ENCODE measurements at regions not wholly inside any gene's neighbourhood (a gene's known extent, or its start where the extent isn't known, plus 50 kb on each side); places are given as distances from the start of the nearest gene placed in this dataset.

- DNase-seq = no peak
Measured at GRCh38 chr3:99430348-99431134, 207.9 kb upstream of the COL8A1 start.

DNA sequence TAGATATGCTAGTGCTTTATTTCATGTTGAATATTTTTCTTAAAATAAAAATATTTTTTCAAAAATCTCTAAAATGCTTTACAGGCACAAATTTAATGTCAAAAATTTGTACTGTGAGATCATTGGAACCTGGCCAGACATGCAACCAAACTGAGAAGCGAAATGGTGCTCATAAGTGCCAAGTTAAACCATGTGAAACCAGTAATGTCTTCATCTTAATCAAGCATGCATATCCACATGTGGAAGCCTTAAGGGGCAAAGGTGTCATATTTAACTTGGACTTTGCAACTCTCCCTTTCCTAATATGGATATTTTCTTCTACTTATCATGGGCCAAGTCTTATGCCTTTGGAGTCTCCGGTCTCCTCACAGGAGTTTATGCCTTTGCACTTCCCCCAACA is 208.9 kb upstream of the COL8A1 start:
- no peak for DNase-seq

DNA sequence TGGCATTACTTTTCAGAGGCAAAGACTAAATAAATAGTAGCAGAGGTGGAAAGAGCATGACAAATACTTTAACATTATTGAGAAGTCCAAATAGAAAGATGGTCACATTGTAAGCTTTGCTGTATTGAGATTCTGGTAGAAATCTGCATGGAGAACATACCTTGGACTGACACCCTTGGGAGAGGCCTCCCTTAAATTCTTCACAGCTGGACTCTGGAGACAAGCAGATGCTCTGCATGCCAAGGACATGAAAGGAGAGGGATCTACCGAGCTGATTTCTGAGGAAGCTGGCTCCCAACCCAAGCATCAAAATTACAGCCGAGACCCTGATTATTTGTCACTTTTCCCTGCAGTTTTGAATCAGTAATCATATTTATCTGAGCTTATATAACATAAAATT is 212.5 kb upstream of the COL8A1 start:
- DNase-seq = no peak

DNA sequence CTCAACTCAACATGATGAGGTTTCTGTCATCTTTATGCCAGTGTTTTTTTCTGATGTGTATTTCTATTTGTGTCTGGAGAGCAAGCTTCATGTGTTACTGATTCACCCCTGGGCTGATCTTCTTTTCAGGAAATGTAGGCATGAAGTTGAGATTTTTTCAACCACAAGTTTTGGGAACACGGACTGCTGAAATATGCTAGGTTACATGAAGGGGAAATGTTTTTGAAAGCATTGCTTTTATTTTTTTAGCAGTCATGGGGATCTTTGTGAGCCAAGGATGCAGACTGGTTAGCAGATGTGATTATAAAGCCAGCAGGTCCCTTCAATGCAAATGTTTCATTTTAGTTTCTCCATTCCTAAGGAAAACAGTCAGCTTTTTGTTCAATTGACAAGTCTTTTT is 219.3 kb upstream of the COL8A1 start:
- no peak for DNase-seq

DNA sequence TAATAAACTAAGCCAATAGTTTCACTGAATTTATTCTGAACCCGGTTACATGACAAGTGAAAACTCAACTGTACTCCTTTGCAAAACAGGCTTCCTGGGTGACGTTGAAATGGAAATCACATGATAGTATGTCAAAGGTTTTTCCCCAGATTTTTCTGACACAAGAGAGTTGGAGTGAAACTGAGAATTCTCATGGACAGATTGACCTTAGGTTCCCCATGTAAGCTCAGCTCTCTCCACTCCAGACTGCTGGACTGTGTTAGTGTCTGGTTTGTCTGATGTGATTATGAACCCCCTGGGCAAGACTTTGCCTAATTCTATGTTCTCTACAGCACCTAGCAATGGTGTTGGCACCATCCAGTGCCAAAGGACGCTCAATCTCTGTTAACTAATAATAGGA is 219.7 kb upstream of the COL8A1 start:
- DNase-seq = no peak

- no peak for DNase-seq
Measured at GRCh38 chr3:99418209-99418635, 220.2 kb upstream of the COL8A1 start.

DNA sequence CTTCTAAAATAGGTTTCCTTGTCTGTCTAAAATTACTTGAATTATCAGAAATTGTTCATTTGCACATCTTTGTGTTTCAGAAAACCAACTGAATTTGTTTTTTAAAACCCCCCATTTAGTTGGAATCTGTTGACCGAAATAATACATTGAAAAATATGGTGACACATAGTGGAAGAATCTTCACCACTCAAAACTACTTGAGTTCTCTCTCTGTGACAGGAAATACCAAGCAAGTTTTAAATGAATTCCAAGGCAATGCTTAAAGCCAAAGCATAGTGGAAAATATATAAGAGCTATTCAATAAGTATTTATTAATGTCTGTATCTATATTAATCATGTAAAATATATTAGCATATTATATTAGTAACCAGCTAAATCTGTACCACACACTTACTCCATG is 224.9 kb upstream of the COL8A1 start:
- DNase-seq = no peak

DNA sequence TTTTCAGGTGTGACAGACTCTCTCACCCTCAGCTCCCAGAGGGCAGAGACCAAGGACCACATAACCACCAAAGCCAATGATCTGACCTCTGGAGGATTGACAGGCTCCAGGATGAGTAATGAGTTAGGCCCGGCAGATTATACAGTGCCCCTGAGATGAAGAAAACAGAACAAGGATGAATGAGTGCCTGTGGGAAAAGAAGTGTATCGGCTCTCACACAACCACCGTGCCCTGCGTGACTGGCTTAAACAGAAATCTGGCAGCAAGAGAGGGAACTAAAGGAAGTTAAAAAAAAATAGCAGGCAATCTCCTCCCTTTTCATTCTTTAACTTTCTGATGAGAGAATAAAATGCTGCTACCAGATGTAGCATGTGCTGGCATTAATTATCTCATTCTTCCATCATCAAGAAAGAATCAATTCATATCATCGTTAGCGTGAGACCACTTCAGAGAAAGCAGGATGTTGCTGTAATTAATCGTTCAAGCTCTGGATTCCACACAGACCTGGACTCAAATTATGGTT is 227.5 kb upstream of the COL8A1 start:
- no peak for DNase-seq

DNA sequence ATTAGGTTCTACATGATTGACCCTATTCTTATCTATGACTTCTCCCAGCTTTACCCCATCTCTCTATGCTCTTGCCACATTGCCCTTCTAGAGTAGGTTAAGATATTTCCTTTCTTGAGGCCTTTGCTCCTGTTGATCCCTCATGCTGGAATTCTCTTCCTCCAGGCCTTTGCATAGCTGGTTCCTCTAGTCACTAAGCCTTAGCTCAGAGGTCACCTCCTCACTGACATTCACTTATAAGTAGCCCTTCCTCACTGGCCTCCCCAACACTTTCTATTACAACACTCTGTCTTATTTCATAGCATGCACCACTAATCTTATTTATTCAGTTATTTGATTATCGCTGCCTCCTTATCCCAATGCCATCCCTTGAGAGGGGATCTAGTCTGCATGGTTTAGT is 228.4 kb upstream of the COL8A1 start:
- DNase-seq = no peak

DNA sequence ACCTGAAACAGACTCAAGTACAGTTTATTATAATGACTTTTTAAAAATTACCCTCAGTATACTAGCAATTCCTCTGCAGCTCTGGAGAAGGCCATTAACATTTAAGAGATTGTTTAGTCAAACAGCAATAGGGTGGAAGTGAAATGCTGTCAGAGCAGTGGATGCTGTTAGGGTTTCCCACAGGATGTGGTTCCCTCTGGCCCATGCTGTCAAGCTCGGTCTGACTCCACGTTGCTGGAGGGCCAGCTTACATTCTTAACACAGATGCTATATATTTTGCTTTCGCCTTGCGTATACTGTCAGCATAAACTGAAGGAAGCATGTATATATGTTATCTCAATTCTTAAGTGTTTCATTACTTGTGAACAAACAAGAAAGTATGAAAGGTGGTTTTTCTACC is 231.1 kb upstream of the COL8A1 start:
- DNase-seq = no peak

GRCh38 chr3:99402755-99403154 is 235.6 kb upstream of the COL8A1 start:
- no peak for DNase-seq

- no peak for DNase-seq
Measured at GRCh38 chr3:99400352-99400751, 238.0 kb upstream of the COL8A1 start.

GRCh38 chr3:99396651-99397275 is 241.6 kb upstream of the COL8A1 start:
- no peak for DNase-seq

GRCh38 chr3:99394831-99395778 is 243.3 kb upstream of the COL8A1 start:
- no peak for DNase-seq

- no peak for DNase-seq
Measured at GRCh38 chr3:99393961-99394360, 244.4 kb upstream of the COL8A1 start.

GRCh38 chr3:99388780-99389179 is 249.6 kb upstream of the COL8A1 start:
- no peak for DNase-seq

GRCh38 chr3:99384596-99384995 is 253.8 kb upstream of the COL8A1 start:
- DNase-seq = no peak

DNA sequence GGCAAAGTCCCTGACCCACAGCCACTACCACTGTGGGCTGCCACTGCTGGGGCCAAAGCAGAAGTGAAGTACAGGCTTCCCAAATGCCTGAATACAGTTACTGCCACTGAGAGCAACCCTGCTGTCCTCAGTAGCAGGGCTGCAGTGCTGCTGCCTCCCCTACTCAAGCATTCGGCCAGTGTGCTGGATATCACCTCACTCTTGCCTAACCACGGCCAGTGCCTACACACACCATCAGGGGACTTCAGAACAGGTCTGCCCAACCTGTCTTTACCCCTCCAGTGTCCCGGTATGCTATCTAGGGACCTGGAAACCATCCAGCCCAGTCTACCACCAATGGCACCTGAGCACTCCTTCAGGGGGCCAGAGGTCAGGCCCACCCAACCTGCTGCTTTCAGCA is 261.5 kb upstream of the COL8A1 start:
- no peak for DNase-seq

DNA sequence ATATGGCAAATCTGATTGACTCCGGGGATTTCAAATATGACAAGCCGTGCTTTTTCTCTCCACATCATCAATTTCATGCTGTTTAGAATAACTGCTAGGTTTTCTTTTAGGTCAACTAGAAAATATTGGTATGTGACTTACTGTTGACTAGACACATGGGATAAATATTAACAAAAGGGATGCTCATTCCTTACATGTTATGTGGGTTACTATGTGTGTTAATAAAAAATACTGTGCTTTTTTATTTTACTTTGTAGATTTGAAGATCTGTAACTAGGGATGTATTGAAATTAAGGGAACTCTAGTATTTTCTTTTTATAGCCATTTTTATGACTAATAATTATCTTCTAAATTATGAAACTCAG is 264.6 kb upstream of the COL8A1 start:
- no peak for DNase-seq

- no peak for DNase-seq
Measured at GRCh38 chr3:99373088-99373845, 265.1 kb upstream of the COL8A1 start.

DNA sequence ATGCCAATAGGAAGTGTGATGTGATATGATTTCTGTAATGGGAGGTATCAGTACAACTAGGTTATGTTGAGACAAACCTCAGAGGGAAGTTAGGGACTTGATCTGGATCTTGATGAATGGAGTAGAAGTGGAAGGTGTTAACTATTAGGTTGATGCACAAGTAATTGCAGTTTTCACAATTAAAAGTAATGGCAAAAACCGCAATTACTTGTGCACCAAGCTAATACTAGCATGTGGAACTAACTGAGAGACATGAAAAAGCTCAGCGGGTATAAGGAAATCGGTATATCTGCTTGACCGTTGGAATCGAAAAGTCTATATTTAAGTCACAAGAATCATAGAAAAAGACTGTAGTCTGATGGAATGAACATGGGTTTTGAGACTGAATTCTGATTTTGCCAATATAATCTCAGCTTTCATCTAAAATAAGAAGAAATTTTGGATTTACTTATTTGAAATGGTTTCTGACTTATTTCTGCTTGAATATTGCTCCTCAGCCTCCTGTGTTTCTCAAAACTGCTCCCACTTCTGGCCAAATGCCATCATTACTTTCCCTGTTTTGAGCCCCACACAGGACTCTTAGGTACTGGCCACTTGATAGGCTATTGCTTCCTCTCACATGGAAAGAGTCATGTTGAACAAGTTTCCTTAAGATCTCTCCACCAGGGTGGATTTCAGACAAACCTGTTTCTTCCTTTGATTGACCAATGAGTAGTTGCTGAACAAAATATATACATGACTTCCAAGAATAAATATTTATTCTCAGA is 271.5 kb upstream of the COL8A1 start:
- DNase-seq = no peak

DNA sequence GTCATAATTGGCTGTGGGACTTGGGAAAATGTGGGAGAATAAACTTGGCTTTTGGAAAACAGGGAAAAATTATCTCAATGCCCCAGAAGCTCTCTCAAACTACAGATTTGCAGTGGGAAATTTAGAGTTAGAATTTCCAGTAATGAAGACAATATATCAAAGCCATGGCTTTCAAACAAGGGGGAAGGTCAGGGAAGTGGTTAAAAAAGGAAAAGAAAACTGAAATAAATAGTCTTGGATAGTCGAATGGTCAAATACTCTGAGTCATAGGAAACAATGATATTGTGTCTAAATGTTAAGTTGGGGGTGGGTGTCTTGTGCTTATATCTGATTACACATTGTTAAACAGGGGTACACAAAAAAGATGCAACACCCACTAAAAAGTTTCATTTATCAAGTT is 272.4 kb upstream of the COL8A1 start:
- no peak for DNase-seq
